OCI-LY1 (cell line): ENCODE measurements at regions not wholly inside any gene's neighbourhood (a gene's known extent, or its start where the extent isn't known, plus 50 kb on each side); places are given as distances from the start of the nearest gene placed in this dataset.

Experiments used
- H2AFZ ChIP-seq: fragments of 200-600 bp; sonication (generic), shearing (Covaris generic); 2 replicates; pipeline ENCODE4 v1.6.0; 2014; ENCODE audit warnings: antibody characterized with exemption, mild to moderate bottlenecking, low read length
- H3F3A ChIP-seq: fragments of 200-600 bp; sonication (generic), shearing (Covaris generic); 2 replicates; pipeline ENCODE4 v1.6.0; 2014; ENCODE audit warnings: mild to moderate bottlenecking, antibody characterized with exemption, low read length, moderate library complexity; ENCODE audit not compliant: insufficient read depth
- H3K27ac ChIP-seq: fragments of 200-600 bp; sonication (generic); 2 replicates; pipeline ENCODE4 v1.5.1; 2014; ENCODE audit warnings: low read length, mixed run types, mild to moderate bottlenecking, low read depth; ENCODE audit not compliant: poor library complexity, severe bottlenecking
- H3K27me3 ChIP-seq: fragments of 200-600 bp; sonication (generic); 2 replicates; pipeline ENCODE4 v1.6.0; 2014; ENCODE audit warnings: antibody characterized with exemption, mild to moderate bottlenecking, low read length, moderate library complexity; ENCODE audit not compliant: insufficient read depth
- H3K36me3 ChIP-seq: fragments of 200-600 bp; sonication (generic); 2 replicates; pipeline ENCODE4 v1.6.1; 2014; ENCODE audit warnings: mild to moderate bottlenecking, antibody characterized with exemption, low read length, moderate library complexity, mixed read lengths; ENCODE audit not compliant: insufficient read depth
- H3K4me1 ChIP-seq: fragments of 200-600 bp; sonication (generic); 2 replicates; pipeline ENCODE4 v1.5.1; 2014; ENCODE audit warnings: mild to moderate bottlenecking, low read length, moderate library complexity; ENCODE audit not compliant: insufficient read depth, severe bottlenecking
- H3K4me2 ChIP-seq: fragments of 200-600 bp; sonication (generic), shearing (Covaris generic); 2 replicates; pipeline ENCODE4 v1.6.1; 2014; ENCODE audit warnings: low read length
- H3K4me3 ChIP-seq: fragments of 200-600 bp; sonication (generic); 2 replicates; pipeline ENCODE4 v1.5.1; 2014; ENCODE audit warnings: low read length, low read depth, mild to moderate bottlenecking, mixed read lengths; ENCODE audit not compliant: poor library complexity, severe bottlenecking
- H3K79me2 ChIP-seq: fragments of 200-600 bp; shearing (Covaris generic); 2 replicates; pipeline ENCODE4 v1.6.1; 2016; ENCODE audit warnings: mixed run types, low read length, mixed read lengths; ENCODE audit not compliant: insufficient read depth
- H3K9ac ChIP-seq: fragments of 200-600 bp; sonication (generic), shearing (Covaris generic); 2 replicates; pipeline ENCODE4 v1.6.1; 2014; ENCODE audit warnings: mild to moderate bottlenecking, low read length, mixed read lengths
- H3K9me2 ChIP-seq: fragments of 200-600 bp; sonication (generic), shearing (Covaris generic); 2 replicates; pipeline ENCODE4 v1.6.1; 2014; ENCODE audit warnings: low read depth, mild to moderate bottlenecking, low read length, mixed read lengths
- H3K9me3 ChIP-seq: fragments of 200-600 bp; shearing (Covaris generic); 2 replicates; pipeline ENCODE4 v1.6.1; 2014; ENCODE audit warnings: low read length, mixed read lengths
- H4K20me1 ChIP-seq: fragments of 200-600 bp; sonication (generic), shearing (Covaris generic); 2 replicates; pipeline ENCODE4 v1.6.0; 2016; ENCODE audit warnings: mild to moderate bottlenecking, low read length; ENCODE audit not compliant: insufficient read depth
- CTCF ChIP-seq: fragments of 200-600 bp; sonication (generic), shearing (Covaris generic); IDR thresholded peaks from 2 replicates; pipeline ENCODE4 v1.5.1; 2017; ENCODE audit warnings: mild to moderate bottlenecking, antibody characterized with exemption, low read length, moderate library complexity, mixed read lengths
- EZH2 ChIP-seq: fragments of 200-600 bp; sonication (generic), shearing (Covaris generic); IDR thresholded peaks from 2 replicates; pipeline ENCODE4 v1.8.0; 2017; ENCODE audit warnings: borderline replicate concordance, mixed run types, mild to moderate bottlenecking, antibody characterized with exemption, low read length, moderate library complexity, mixed read lengths

GRCh38 chr15:87591042-87591441 is 665.5 kb downstream of the NTRK3 start:
- no peaks in the 10 kb centered on the region for H4K20me1 ChIP-seq
- H3K9me2 ChIP-seq, result no peaks in the 10 kb centered on the region
- H3K36me3 ChIP-seq, result no peaks in the 10 kb centered on the region
- H3F3A ChIP-seq, result no peaks in the 10 kb centered on the region
- no peak for TF ChIP-seq EZH2
- TF ChIP-seq CTCF, result no peak
- H3K9ac ChIP-seq, result no peak overlapping the region
- H3K4me3 ChIP-seq, result no peak overlapping the region
- H3K4me1 ChIP-seq, result no peaks in the 10 kb centered on the region
- H3K27me3 ChIP-seq, result no peaks in the 10 kb centered on the region
- no peak overlapping the region for H3K27ac ChIP-seq
- no peak overlapping the region for H2AFZ ChIP-seq
- H3K4me2 ChIP-seq, result no peak overlapping the region
- no peaks in the 10 kb centered on the region for H3K9me3 ChIP-seq
- H3K79me2 ChIP-seq, result no peaks in the 10 kb centered on the region

DNA sequence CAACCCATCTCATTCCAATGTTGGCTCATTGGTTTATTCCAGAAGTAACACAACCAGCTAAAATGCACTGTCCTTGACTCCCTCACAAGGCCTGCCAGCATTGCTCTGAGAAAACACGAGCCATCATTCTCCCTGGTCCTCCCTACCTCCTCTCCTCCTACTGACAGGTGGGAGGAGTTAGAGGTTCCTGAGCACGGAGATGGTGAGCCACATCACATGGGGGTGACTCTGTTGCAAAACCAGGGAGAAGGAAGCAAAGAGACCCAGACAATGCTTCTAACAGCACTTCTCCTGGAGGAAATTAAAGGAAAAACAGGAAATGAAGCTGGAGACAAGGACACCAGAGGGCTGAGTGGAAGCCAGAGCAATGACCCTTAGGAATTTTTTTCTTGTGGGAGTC is 667.4 kb downstream of the NTRK3 start:
- Histone ChIP-seq H3K79me2 (no peaks in the 10 kb centered on the region), H3F3A (no peaks in the 10 kb centered on the region), H3K9ac (no peak overlapping the region), H3K4me1 (no peaks in the 10 kb centered on the region), H3K4me3 (no peak overlapping the region), H2AFZ (no peak overlapping the region), H4K20me1 (no peaks in the 10 kb centered on the region), H3K4me2 (no peak overlapping the region), H3K9me3 (no peaks in the 10 kb centered on the region), H3K27ac (no peak overlapping the region), H3K36me3 (no peaks in the 10 kb centered on the region), H3K27me3 (no peaks in the 10 kb centered on the region), H3K9me2 (no peaks in the 10 kb centered on the region)
- TF ChIP-seq CTCF (no peak), EZH2 (no peak)

GRCh38 chr15:87582169-87582568 is 674.4 kb downstream of the NTRK3 start:
- H3K36me3 ChIP-seq, result no peaks in the 10 kb centered on the region
- no peaks in the 10 kb centered on the region for H3K9me2 ChIP-seq
- no peaks in the 10 kb centered on the region for H3K9me3 ChIP-seq
- no peak overlapping the region for H3K4me2 ChIP-seq
- no peak overlapping the region for H3K9ac ChIP-seq
- H3F3A ChIP-seq, result no peaks in the 10 kb centered on the region
- no peaks in the 10 kb centered on the region for H3K27me3 ChIP-seq
- no peak overlapping the region for H3K4me3 ChIP-seq
- H2AFZ ChIP-seq, result no peak overlapping the region
- no peaks in the 10 kb centered on the region for H4K20me1 ChIP-seq
- H3K27ac ChIP-seq, result no peak overlapping the region
- TF ChIP-seq CTCF, result no peak
- no peak for TF ChIP-seq EZH2
- H3K4me1 ChIP-seq, result no peaks in the 10 kb centered on the region
- no peaks in the 10 kb centered on the region for H3K79me2 ChIP-seq
